Nephron (organoid): ENCODE measurements at regions not wholly inside any gene's neighbourhood (a gene's known extent, or its start where the extent isn't known, plus 50 kb on each side); places are given as distances from the start of the nearest gene placed in this dataset.
A peak's percentile ranks its signal among the peaks of the same experiment; 100 is the strongest.

Source experiments
- H3K27ac Mint-ChIP-seq, 3 experiments: 2 replicates each; pipeline ENCODE4 v1.8.0; 2020; ENCODE audit warnings: mixed read lengths in 3 of 3, mild to moderate bottlenecking in 2 of 3, moderate library complexity in 1 of 3
- H3K27me3 Mint-ChIP-seq: 2 replicates; pipeline ENCODE4 v1.8.0; 2021; ENCODE audit warnings: low read depth, mild to moderate bottlenecking, moderate library complexity, mixed read lengths
- H3K36me3 Mint-ChIP-seq: 2 replicates; pipeline ENCODE4 v1.8.0; 2020; ENCODE audit warnings: low read depth, mixed read lengths
- H3K4me1 Mint-ChIP-seq: 2 replicates; pipeline ENCODE4 v1.8.0; 2020; ENCODE audit warnings: mixed read lengths
- H3K4me3 Mint-ChIP-seq, 3 experiments: 2 replicates each; pipeline ENCODE4 v1.8.0; 2020; ENCODE audit warnings: mild to moderate bottlenecking in 3 of 3, mixed read lengths in 3 of 3, moderate library complexity in 2 of 3
- H3K9me3 Mint-ChIP-seq: 2 replicates; pipeline ENCODE4 v1.8.0; 2020; ENCODE audit warnings: mixed read lengths
- CTCF ChIP-seq, 3 experiments: fragments of 200-600 bp; sonication (generic); IDR thresholded peaks; one replicate each; pipeline ENCODE4 v1.5.0; 2021; ENCODE audit warnings: antibody characterized with exemption in 3 of 3; ENCODE audit not compliant: unreplicated experiment in 3 of 3

- H3K9me3 Mint-ChIP-seq: peaks cover 9% of the 10 kb centered on the region
- no peak for TF ChIP-seq CTCF (IDR thresholded peaks at IDR 0.05; ENCODE audit: unreplicated experiment in 3 of 3)
- no peak overlapping the region for H3K4me3 Mint-ChIP-seq
- no peaks in the 10 kb centered on the region for H3K27me3 Mint-ChIP-seq
- peaks cover 5% of the 10 kb centered on the region for H3K36me3 Mint-ChIP-seq
- peaks cover 18% of the 10 kb centered on the region for H3K4me1 Mint-ChIP-seq
- no peak overlapping the region for H3K27ac Mint-ChIP-seq
These were observed 179.9 kb upstream of the SEMA6A start for GRCh38 chr5:116754556-116754955.

DNA sequence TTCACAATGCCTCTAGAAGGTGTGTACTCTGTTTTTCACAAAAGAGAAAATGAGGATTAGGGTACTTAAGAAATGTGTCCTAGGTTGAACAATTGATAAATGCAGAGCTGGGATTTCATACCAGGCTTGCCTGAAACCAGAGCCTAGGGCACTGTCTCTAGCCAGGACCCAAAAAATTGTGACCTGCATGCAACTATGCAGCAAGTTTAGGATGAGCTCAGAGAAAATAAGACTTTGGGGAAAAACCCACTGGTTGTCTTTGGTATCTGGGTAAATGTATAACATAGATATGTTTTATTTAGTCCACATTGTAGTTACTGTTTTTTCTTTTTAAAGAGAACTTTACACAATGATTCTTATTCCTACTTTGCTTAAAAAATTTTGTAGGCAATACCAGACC is 177.1 kb upstream of the SEMA6A start:
- no peak for TF ChIP-seq CTCF (IDR thresholded peaks at IDR 0.05; ENCODE audit: unreplicated experiment in 3 of 3)
- H3K36me3 Mint-ChIP-seq: peaks cover 5% of the 10 kb centered on the region
- H3K4me1 Mint-ChIP-seq: peaks cover 26% of the 10 kb centered on the region
- H3K4me3 Mint-ChIP-seq: no peak overlapping the region
- peaks cover 7% of the 10 kb centered on the region for H3K9me3 Mint-ChIP-seq
- H3K27me3 Mint-ChIP-seq: no peaks in the 10 kb centered on the region
- H3K27ac Mint-ChIP-seq: peak overlapping the region in 1 of 3 experiments; percentile 40

GRCh38 chr5:116750631-116751580 is 176.3 kb upstream of the SEMA6A start:
- Mint-ChIP-seq H3K4me1 (peaks cover 26% of the 10 kb centered on the region), H3K36me3 (peaks cover 5% of the 10 kb centered on the region), H3K4me3 (no peak overlapping the region), H3K27ac (peak overlapping the region in 2 of 3 experiments; percentile 0 to 11), H3K27me3 (no peaks in the 10 kb centered on the region), H3K9me3 (peaks cover 7% of the 10 kb centered on the region)
- no peak for TF ChIP-seq CTCF (IDR thresholded peaks at IDR 0.05; ENCODE audit: unreplicated experiment in 3 of 3)

GRCh38 chr5:116747881-116748280 is 173.3 kb upstream of the SEMA6A start:
- peak overlapping the region; percentile 76 to 98 (median 96) for H3K27ac Mint-ChIP-seq
- no peaks in the 10 kb centered on the region for H3K36me3 Mint-ChIP-seq
- H3K4me1 Mint-ChIP-seq: peaks cover 26% of the 10 kb centered on the region
- H3K9me3 Mint-ChIP-seq: peaks cover 8% of the 10 kb centered on the region
- H3K4me3 Mint-ChIP-seq: no peak overlapping the region
- no peaks in the 10 kb centered on the region for H3K27me3 Mint-ChIP-seq
- TF ChIP-seq CTCF (IDR thresholded peaks at IDR 0.05; ENCODE audit: unreplicated experiment in 3 of 3): no peak

DNA sequence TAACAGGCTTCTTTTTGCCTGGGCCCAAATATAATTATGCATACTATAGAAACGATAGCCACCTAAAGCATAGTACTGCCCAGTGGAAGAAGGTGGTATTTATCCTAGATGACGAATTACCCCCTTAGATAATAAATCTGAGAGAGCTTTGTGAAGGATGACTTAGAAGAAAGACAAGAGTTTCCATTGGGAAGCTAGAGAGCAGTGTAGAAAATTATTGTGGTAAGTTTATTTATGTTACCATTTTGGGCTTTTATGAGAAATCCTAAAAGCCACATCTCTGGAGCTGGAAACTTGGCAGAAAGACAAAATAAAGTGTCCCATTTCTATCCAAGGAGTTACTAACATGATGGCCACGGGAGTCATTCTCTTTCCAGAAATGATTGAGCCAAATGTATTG is 172.0 kb upstream of the SEMA6A start:
- TF ChIP-seq CTCF (IDR thresholded peaks at IDR 0.05; ENCODE audit: unreplicated experiment in 3 of 3): no peak
- peaks cover 26% of the 10 kb centered on the region for H3K4me1 Mint-ChIP-seq
- H3K36me3 Mint-ChIP-seq: no peaks in the 10 kb centered on the region
- H3K9me3 Mint-ChIP-seq: peaks cover 8% of the 10 kb centered on the region
- H3K27me3 Mint-ChIP-seq: no peaks in the 10 kb centered on the region
- H3K27ac Mint-ChIP-seq: peak overlapping the region in 2 of 3 experiments; percentile 76 to 96
- no peak overlapping the region for H3K4me3 Mint-ChIP-seq

DNA sequence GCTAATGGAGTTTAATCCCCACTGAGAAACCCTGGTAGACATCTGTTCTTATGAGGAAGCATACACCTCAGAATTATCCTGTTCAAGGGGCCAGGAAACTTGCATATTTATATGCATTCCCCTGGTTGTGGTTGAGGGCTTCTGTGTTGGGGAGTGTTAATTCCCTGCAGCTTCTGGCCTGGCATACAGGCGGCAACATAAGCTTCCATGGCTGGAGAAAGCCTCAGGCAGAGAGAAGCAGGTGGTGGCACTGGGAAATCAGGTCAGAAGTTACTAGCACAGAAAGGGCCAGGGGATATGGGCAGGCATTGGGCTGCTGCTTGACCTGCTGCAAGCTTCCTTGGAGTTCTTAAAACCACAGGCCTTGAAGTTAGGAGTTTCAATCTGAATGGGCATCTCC is 166.1 kb upstream of the SEMA6A start:
- H3K9me3 Mint-ChIP-seq: peaks cover 8% of the 10 kb centered on the region
- no peak for TF ChIP-seq CTCF (IDR thresholded peaks at IDR 0.05; ENCODE audit: unreplicated experiment in 3 of 3)
- H3K27me3 Mint-ChIP-seq: no peaks in the 10 kb centered on the region
- no peak overlapping the region for H3K27ac Mint-ChIP-seq
- no peaks in the 10 kb centered on the region for H3K36me3 Mint-ChIP-seq
- peaks cover 22% of the 10 kb centered on the region for H3K4me1 Mint-ChIP-seq
- H3K4me3 Mint-ChIP-seq: no peak overlapping the region
